Astrocyte (in vitro differentiated cells and primary cell): ENCODE measurements at regions not wholly inside any gene's neighbourhood (a gene's known extent, or its start where the extent isn't known, plus 50 kb on each side); places are given as distances from the start of the nearest gene placed in this dataset.

Experiments used
- DNase-seq: peaks from one replicate; pipeline ENCODE4 v3.0.0-alpha.2; 2010; ENCODE audit warnings: low read depth
- FAIRE-seq: peaks from 2 replicates; lab custom pipeline; 2011; peaks lifted over from hg19 to GRCh38; lab: Jason Lieb, UNC
- H2AFZ ChIP-seq: 2 replicates; pipeline ENCODE4 v1.6.0; 2012; ENCODE audit warnings: low read depth, low read length, inconsistent platforms
- H3K27ac ChIP-seq: 2 replicates; pipeline ENCODE4 v1.5.1; 2011; ENCODE audit warnings: low read depth, low read length, inconsistent platforms
- H3K27me3 ChIP-seq: 2 replicates; pipeline ENCODE4 v1.6.0; 2011; ENCODE audit warnings: low read length, inconsistent platforms; ENCODE audit not compliant: insufficient read depth
- H3K36me3 ChIP-seq: 2 replicates; pipeline ENCODE4 v1.5.1; 2011; ENCODE audit warnings: low read length, inconsistent platforms; ENCODE audit not compliant: insufficient read depth
- H3K4me1 ChIP-seq: 2 replicates; pipeline ENCODE4 v1.5.1; 2011; ENCODE audit warnings: low read length, inconsistent platforms; ENCODE audit not compliant: insufficient read depth
- H3K4me2 ChIP-seq: 2 replicates; pipeline ENCODE4 v1.6.0; 2012; ENCODE audit warnings: low read length, inconsistent platforms
- H3K4me3 ChIP-seq: 2 replicates; pipeline ENCODE4 v1.5.1; 2011; ENCODE audit warnings: low read depth, mild to moderate bottlenecking, low read length, inconsistent platforms; ENCODE audit not compliant: insufficient read depth
- H3K79me2 ChIP-seq: 2 replicates; pipeline ENCODE4 v1.6.0; 2012; ENCODE audit warnings: mild to moderate bottlenecking, low read length, inconsistent platforms; ENCODE audit not compliant: insufficient read depth
- H3K9ac ChIP-seq: 2 replicates; pipeline ENCODE4 v1.6.0; 2012; ENCODE audit warnings: mild to moderate bottlenecking, low read length, inconsistent platforms
- H3K9me3 ChIP-seq: 2 replicates; pipeline ENCODE4 v1.5.1; 2012; ENCODE audit warnings: low read depth, mild to moderate bottlenecking, low read length, inconsistent platforms; ENCODE audit not compliant: insufficient read depth
- H4K20me1 ChIP-seq: 2 replicates; pipeline ENCODE4 v1.6.0; 2012; ENCODE audit warnings: low read length, inconsistent platforms; ENCODE audit not compliant: insufficient read depth
- H3K27ac Mint-ChIP-seq: one replicate; pipeline ENCODE4 v1.8.0; 2021; ENCODE audit warnings: mild to moderate bottlenecking, mixed read lengths; ENCODE audit not compliant: unreplicated experiment
- H3K27me3 Mint-ChIP-seq: one replicate; pipeline ENCODE4 v1.8.0; 2021; ENCODE audit warnings: low read depth, mixed read lengths; ENCODE audit not compliant: unreplicated experiment
- H3K36me3 Mint-ChIP-seq: one replicate; pipeline ENCODE4 v1.8.0; 2021; ENCODE audit warnings: low read depth, mixed read lengths; ENCODE audit not compliant: unreplicated experiment
- H3K4me1 Mint-ChIP-seq: one replicate; pipeline ENCODE4 v1.8.0; 2021; ENCODE audit warnings: low read depth, mixed read lengths; ENCODE audit not compliant: unreplicated experiment
- H3K4me3 Mint-ChIP-seq: one replicate; pipeline ENCODE4 v1.8.0; 2021; ENCODE audit warnings: mild to moderate bottlenecking, moderate library complexity, mixed read lengths; ENCODE audit not compliant: unreplicated experiment
- H3K9me3 Mint-ChIP-seq: one replicate; pipeline ENCODE4 v1.8.0; 2021; ENCODE audit warnings: mild to moderate bottlenecking, mixed read lengths; ENCODE audit not compliant: unreplicated experiment
- CTCF ChIP-seq: IDR thresholded peaks from 2 replicates; pipeline ENCODE4 v1.5.1; 2011; ENCODE audit warnings: low read depth, mild to moderate bottlenecking, inconsistent platforms, low read length, moderate library complexity; ENCODE audit not compliant: insufficient read depth
- EZH2 ChIP-seq: IDR thresholded peaks from 2 replicates; pipeline ENCODE4 v1.6.1; 2012; ENCODE audit warnings: mild to moderate bottlenecking, low read length, inconsistent platforms; ENCODE audit not compliant: insufficient read depth

- TF ChIP-seq EZH2 (no peak), CTCF (no peak)
- peaks cover 92% of the 10 kb centered on the region for H4K20me1 ChIP-seq
- H3K27ac ChIP-seq, result no peak overlapping the region
- Mint-ChIP-seq H3K27ac (no peak overlapping the region), H3K36me3 (no peaks in the 10 kb centered on the region), H3K27me3 (no peaks in the 10 kb centered on the region), H3K9me3 (no peaks in the 10 kb centered on the region), H3K4me1 (peaks cover 22% of the 10 kb centered on the region), H3K4me3 (no peak overlapping the region)
- H2AFZ ChIP-seq, result no peak overlapping the region
- H3K27me3 ChIP-seq, result peaks cover 2% of the 10 kb centered on the region
- H3K36me3 ChIP-seq, result no peaks in the 10 kb centered on the region
- no peak overlapping the region for H3K4me2 ChIP-seq
- H3K4me1 ChIP-seq, result peaks cover 33% of the 10 kb centered on the region
- H3K9ac ChIP-seq, result no peak overlapping the region
- DNase-seq (no peak), FAIRE-seq (no peak)
- peaks cover 56% of the 10 kb centered on the region for H3K79me2 ChIP-seq
- no peaks in the 10 kb centered on the region for H3K9me3 ChIP-seq
- H3K4me3 ChIP-seq, result no peak overlapping the region
Measured at GRCh38 chr22:25399649-25400151, 164.8 kb upstream of the GRK3 start.

GRCh38 chr22:25402160-25402500 is 162.3 kb upstream of the GRK3 start:
- H3K4me3 ChIP-seq, result no peak overlapping the region
- peaks cover 39% of the 10 kb centered on the region for H3K79me2 ChIP-seq
- no peak overlapping the region for H3K4me2 ChIP-seq

More at GRCh38 chr22:25402160-25402500, 162.3 kb upstream of the GRK3 start:
- no peak overlapping the region for H3K9ac ChIP-seq
- no peak overlapping the region for H3K4me3 Mint-ChIP-seq
- no peaks in the 10 kb centered on the region for H3K27me3 ChIP-seq
- DNase-seq, result no peak
- TF ChIP-seq EZH2, result no peak
- TF ChIP-seq CTCF, result no peak
- H3K27me3 Mint-ChIP-seq, result peaks cover 9% of the 10 kb centered on the region
- H3K36me3 Mint-ChIP-seq, result no peaks in the 10 kb centered on the region
- H2AFZ ChIP-seq, result no peak overlapping the region
- no peak for FAIRE-seq
- peaks cover 68% of the 10 kb centered on the region for H4K20me1 ChIP-seq
- no peaks in the 10 kb centered on the region for H3K9me3 ChIP-seq
- no peaks in the 10 kb centered on the region for H3K36me3 ChIP-seq
- no peaks in the 10 kb centered on the region for H3K9me3 Mint-ChIP-seq
- peaks cover 24% of the 10 kb centered on the region for H3K4me1 Mint-ChIP-seq
- no peak overlapping the region for H3K27ac Mint-ChIP-seq
- no peak overlapping the region for H3K27ac ChIP-seq
- H3K4me1 ChIP-seq, result peaks cover 33% of the 10 kb centered on the region
